ENCODE measurements at regions not wholly inside any gene's neighbourhood (a gene's known extent, or its start where the extent isn't known, plus 50 kb on each side); places are given as distances from the start of the nearest gene placed in this dataset.

DNA sequence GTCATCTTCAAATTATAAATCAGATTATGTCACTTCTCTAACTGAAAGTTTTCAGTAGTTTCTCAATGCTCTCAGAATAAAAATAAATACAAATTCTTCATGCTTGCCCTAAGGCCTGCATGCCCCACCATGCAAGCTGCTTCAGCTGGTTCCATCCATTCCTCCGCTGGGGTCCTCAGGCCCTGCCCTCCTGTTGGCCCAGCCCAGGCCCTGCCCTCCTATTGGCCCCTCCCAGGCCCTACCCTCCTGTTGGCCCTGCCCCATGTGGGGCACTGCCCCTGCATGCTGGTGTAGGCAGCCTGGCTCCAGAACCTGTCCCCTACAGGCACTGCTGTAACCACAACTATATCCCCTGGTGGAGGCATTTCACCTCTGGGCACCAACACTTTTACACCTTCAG is 109.3 kb upstream of the TCERG1L start:
- Histone ChIP-seq H3K4me3 (ENCODE audit: low read length) (no peak overlapping the region), H3K36me3 (ENCODE audit: insufficient read depth, low read length) (no peaks in the 10 kb centered on the region), H3K9me3 (ENCODE audit: low read length) (peaks cover 4% of the 10 kb centered on the region), H3K9ac (ENCODE audit: low read length) (no peak overlapping the region), H3F3A (ENCODE audit: insufficient read depth, low read length, poor library complexity, severe bottlenecking) (no peaks in the 10 kb centered on the region), H4K20me1 (ENCODE audit: insufficient read depth) (no peaks in the 10 kb centered on the region), H2AFZ (ENCODE audit: low read depth, low read length) (no peak overlapping the region), H3K79me2 (replicated peaks; ENCODE audit: insufficient read depth, low read length) (no peaks in the 10 kb centered on the region), H3K27me3 (ENCODE audit: insufficient read depth, low read depth, low read length) (no peaks in the 10 kb centered on the region), H3K27ac (ENCODE audit: low read length) (no peak overlapping the region), H3K9me2 (ENCODE audit: insufficient read depth, low read length) (no peaks in the 10 kb centered on the region), H3K4me2 (ENCODE audit: low read length) (no peak overlapping the region)
- TF ChIP-seq EP300 (conservative IDR thresholded peaks at IDR 0.05; ENCODE audit: poor library complexity, severe bottlenecking) (no peak), RAD21 (conservative IDR thresholded peaks at IDR 0.05) (no peak), MXI1 (conservative IDR thresholded peaks at IDR 0.05; ENCODE audit: poor library complexity, severe bottlenecking) (no peak), POLR2AphosphoS5 (IDR thresholded peaks at IDR 0.05) (no peak), SMC3 (conservative IDR thresholded peaks at IDR 0.05; ENCODE audit: poor library complexity) (no peak), EZH2 (IDR thresholded peaks at IDR 0.05; ENCODE audit: borderline replicate concordance, insufficient read depth, low read length, poor library complexity, severe bottlenecking) (no peak), TAF1 (IDR thresholded peaks at IDR 0.05; ENCODE audit: low read depth) (no peak)
- TF ChIP-seq, protein P1, sequence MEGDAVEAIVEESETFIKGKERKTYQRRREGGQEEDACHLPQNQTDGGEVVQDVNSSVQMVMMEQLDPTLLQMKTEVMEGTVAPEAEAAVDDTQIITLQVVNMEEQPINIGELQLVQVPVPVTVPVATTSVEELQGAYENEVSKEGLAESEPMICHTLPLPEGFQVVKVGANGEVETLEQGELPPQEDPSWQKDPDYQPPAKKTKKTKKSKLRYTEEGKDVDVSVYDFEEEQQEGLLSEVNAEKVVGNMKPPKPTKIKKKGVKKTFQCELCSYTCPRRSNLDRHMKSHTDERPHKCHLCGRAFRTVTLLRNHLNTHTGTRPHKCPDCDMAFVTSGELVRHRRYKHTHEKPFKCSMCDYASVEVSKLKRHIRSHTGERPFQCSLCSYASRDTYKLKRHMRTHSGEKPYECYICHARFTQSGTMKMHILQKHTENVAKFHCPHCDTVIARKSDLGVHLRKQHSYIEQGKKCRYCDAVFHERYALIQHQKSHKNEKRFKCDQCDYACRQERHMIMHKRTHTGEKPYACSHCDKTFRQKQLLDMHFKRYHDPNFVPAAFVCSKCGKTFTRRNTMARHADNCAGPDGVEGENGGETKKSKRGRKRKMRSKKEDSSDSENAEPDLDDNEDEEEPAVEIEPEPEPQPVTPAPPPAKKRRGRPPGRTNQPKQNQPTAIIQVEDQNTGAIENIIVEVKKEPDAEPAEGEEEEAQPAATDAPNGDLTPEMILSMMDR (IDR thresholded peaks at IDR 0.05; ENCODE audit: poor library complexity, severe bottlenecking) = no peak
- TF ChIP-seq, protein P2, sequence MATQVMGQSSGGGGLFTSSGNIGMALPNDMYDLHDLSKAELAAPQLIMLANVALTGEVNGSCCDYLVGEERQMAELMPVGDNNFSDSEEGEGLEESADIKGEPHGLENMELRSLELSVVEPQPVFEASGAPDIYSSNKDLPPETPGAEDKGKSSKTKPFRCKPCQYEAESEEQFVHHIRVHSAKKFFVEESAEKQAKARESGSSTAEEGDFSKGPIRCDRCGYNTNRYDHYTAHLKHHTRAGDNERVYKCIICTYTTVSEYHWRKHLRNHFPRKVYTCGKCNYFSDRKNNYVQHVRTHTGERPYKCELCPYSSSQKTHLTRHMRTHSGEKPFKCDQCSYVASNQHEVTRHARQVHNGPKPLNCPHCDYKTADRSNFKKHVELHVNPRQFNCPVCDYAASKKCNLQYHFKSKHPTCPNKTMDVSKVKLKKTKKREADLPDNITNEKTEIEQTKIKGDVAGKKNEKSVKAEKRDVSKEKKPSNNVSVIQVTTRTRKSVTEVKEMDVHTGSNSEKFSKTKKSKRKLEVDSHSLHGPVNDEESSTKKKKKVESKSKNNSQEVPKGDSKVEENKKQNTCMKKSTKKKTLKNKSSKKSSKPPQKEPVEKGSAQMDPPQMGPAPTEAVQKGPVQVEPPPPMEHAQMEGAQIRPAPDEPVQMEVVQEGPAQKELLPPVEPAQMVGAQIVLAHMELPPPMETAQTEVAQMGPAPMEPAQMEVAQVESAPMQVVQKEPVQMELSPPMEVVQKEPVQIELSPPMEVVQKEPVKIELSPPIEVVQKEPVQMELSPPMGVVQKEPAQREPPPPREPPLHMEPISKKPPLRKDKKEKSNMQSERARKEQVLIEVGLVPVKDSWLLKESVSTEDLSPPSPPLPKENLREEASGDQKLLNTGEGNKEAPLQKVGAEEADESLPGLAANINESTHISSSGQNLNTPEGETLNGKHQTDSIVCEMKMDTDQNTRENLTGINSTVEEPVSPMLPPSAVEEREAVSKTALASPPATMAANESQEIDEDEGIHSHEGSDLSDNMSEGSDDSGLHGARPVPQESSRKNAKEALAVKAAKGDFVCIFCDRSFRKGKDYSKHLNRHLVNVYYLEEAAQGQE (IDR thresholded peaks at IDR 0.05; ENCODE audit: borderline replicate concordance) = no peak

DNA sequence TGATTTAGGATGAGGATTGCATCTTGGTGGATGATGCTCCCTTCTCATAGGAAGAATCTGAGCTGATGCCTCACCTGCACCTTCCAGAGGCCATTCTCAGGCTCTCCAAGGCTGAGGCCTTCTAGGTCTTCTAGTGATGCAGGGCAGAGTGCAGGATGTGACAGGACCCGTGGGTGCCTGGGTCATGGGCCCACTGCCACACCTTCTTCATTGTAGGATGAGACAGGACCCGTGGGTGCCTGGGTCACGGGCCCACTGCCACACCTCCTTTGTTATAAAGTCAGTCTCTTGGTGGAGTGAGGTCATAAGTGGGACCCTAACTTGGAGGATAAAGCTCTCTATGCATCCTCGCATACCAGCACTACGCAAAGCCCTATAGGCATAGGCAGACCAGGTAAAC is 109.9 kb upstream of the TCERG1L start:
- Histone ChIP-seq H3K27me3 (ENCODE audit: insufficient read depth, low read depth, low read length) (no peaks in the 10 kb centered on the region), H3K79me2 (replicated peaks; ENCODE audit: insufficient read depth, low read length) (no peaks in the 10 kb centered on the region), H3K9me2 (ENCODE audit: insufficient read depth, low read length) (no peaks in the 10 kb centered on the region), H3F3A (ENCODE audit: insufficient read depth, low read length, poor library complexity, severe bottlenecking) (no peaks in the 10 kb centered on the region), H3K4me3 (ENCODE audit: low read length) (no peak overlapping the region), H3K27ac (ENCODE audit: low read length) (no peak overlapping the region), H2AFZ (ENCODE audit: low read depth, low read length) (no peak overlapping the region), H3K9me3 (ENCODE audit: low read length) (peaks cover 4% of the 10 kb centered on the region), H3K4me2 (ENCODE audit: low read length) (no peak overlapping the region), H4K20me1 (ENCODE audit: insufficient read depth) (no peaks in the 10 kb centered on the region), H3K9ac (ENCODE audit: low read length) (no peak overlapping the region), H3K36me3 (ENCODE audit: insufficient read depth, low read length) (no peaks in the 10 kb centered on the region)
- TF ChIP-seq, protein P1 (IDR thresholded peaks at IDR 0.05; ENCODE audit: poor library complexity, severe bottlenecking) = no peak
- TF ChIP-seq, protein P2 (IDR thresholded peaks at IDR 0.05; ENCODE audit: borderline replicate concordance) = no peak
- TF ChIP-seq MXI1 (conservative IDR thresholded peaks at IDR 0.05; ENCODE audit: poor library complexity, severe bottlenecking) (no peak), EP300 (conservative IDR thresholded peaks at IDR 0.05; ENCODE audit: poor library complexity, severe bottlenecking) (no peak), TAF1 (IDR thresholded peaks at IDR 0.05; ENCODE audit: low read depth) (no peak), POLR2AphosphoS5 (IDR thresholded peaks at IDR 0.05) (no peak), SMC3 (conservative IDR thresholded peaks at IDR 0.05; ENCODE audit: poor library complexity) (no peak), RAD21 (conservative IDR thresholded peaks at IDR 0.05) (no peak), EZH2 (IDR thresholded peaks at IDR 0.05; ENCODE audit: borderline replicate concordance, insufficient read depth, low read length, poor library complexity, severe bottlenecking) (no peak)
